ENCODE measurements at regions not wholly inside any gene's neighbourhood (a gene's known extent, or its start where the extent isn't known, plus 50 kb on each side); places are given as distances from the start of the nearest gene placed in this dataset.

- Mint-ChIP-seq H3K36me3 (ENCODE audit: low read depth) (no peaks in the 10 kb centered on the region), H3K4me1 (ENCODE audit: low read depth) (no peaks in the 10 kb centered on the region), H3K27me3 (ENCODE audit: low read depth) (no peaks in the 10 kb centered on the region), H3K27ac (no peak overlapping the region), H3K4me3 (no peak overlapping the region), H3K9me3 (ENCODE audit: insufficient read depth) (no peaks in the 10 kb centered on the region)
- DNase-seq (no peak), ATAC-seq (no peak)
- ChIA-PET CTCF (no interaction called here), POLR2A (interaction anchor here (0.6 kb wide), 1 partner anchor 31 kb away, joined by 3 read pairs; no protein-coding TSS in a partner anchor)
Measured at GRCh38 chr9:115668521-115668920, 485.1 kb upstream of the PAPPA start.

- no peak for DNase-seq
- ATAC-seq: no peak
- POLR2A ChIA-PET: no interaction called here
- Mint-ChIP-seq H3K4me3 (no peak overlapping the region), H3K4me1 (ENCODE audit: low read depth) (no peaks in the 10 kb centered on the region), H3K9me3 (ENCODE audit: insufficient read depth) (no peaks in the 10 kb centered on the region), H3K36me3 (ENCODE audit: low read depth) (no peaks in the 10 kb centered on the region), H3K27ac (no peak overlapping the region), H3K27me3 (ENCODE audit: low read depth) (no peaks in the 10 kb centered on the region)
- CTCF ChIA-PET: no interaction called here
Measured at GRCh38 chr9:115671236-115671962, 482.2 kb upstream of the PAPPA start.

- H3K27me3 Mint-ChIP-seq (ENCODE audit: low read depth): no peaks in the 10 kb centered on the region
- ChIA-PET POLR2A (no interaction called here), CTCF (no interaction called here)
- DNase-seq: no peak
- no peak for ATAC-seq
- H3K27ac Mint-ChIP-seq: no peak overlapping the region
- H3K36me3 Mint-ChIP-seq (ENCODE audit: low read depth): no peaks in the 10 kb centered on the region
- H3K4me1 Mint-ChIP-seq (ENCODE audit: low read depth): no peaks in the 10 kb centered on the region
- H3K4me3 Mint-ChIP-seq: no peak overlapping the region
- H3K9me3 Mint-ChIP-seq (ENCODE audit: insufficient read depth): no peaks in the 10 kb centered on the region
Measured at GRCh38 chr9:115671963-115672305, 481.7 kb upstream of the PAPPA start.

GRCh38 chr9:115672477-115673316 is 480.9 kb upstream of the PAPPA start:
- ATAC-seq: no peak
- H3K27ac Mint-ChIP-seq: no peak overlapping the region
- ChIA-PET POLR2A (no interaction called here), CTCF (no interaction called here)
- no peak for DNase-seq
- no peaks in the 10 kb centered on the region for H3K27me3 Mint-ChIP-seq (ENCODE audit: low read depth)
- H3K36me3 Mint-ChIP-seq (ENCODE audit: low read depth): no peaks in the 10 kb centered on the region
- no peaks in the 10 kb centered on the region for H3K4me1 Mint-ChIP-seq (ENCODE audit: low read depth)
- no peaks in the 10 kb centered on the region for H3K9me3 Mint-ChIP-seq (ENCODE audit: insufficient read depth)
- H3K4me3 Mint-ChIP-seq: no peak overlapping the region

- H3K4me1 Mint-ChIP-seq (ENCODE audit: low read depth): no peaks in the 10 kb centered on the region
- ChIA-PET POLR2A (no interaction called here), CTCF (no interaction called here)
- no peaks in the 10 kb centered on the region for H3K27me3 Mint-ChIP-seq (ENCODE audit: low read depth)
- DNase-seq (no peak), ATAC-seq (no peak)
- no peaks in the 10 kb centered on the region for H3K36me3 Mint-ChIP-seq (ENCODE audit: low read depth)
- no peak overlapping the region for H3K27ac Mint-ChIP-seq
- no peaks in the 10 kb centered on the region for H3K9me3 Mint-ChIP-seq (ENCODE audit: insufficient read depth)
- no peak overlapping the region for H3K4me3 Mint-ChIP-seq
Measured at GRCh38 chr9:115673599-115673998, 480.0 kb upstream of the PAPPA start.

- no peak overlapping the region for H3K4me3 Mint-ChIP-seq
- no peaks in the 10 kb centered on the region for H3K9me3 Mint-ChIP-seq (ENCODE audit: insufficient read depth)
- H3K36me3 Mint-ChIP-seq (ENCODE audit: low read depth): no peaks in the 10 kb centered on the region
- no peak overlapping the region for H3K27ac Mint-ChIP-seq
- no peaks in the 10 kb centered on the region for H3K27me3 Mint-ChIP-seq (ENCODE audit: low read depth)
- POLR2A ChIA-PET: no interaction called here
- no peak for DNase-seq
- no peaks in the 10 kb centered on the region for H3K4me1 Mint-ChIP-seq (ENCODE audit: low read depth)
- no peak for ATAC-seq
- CTCF ChIA-PET: no interaction called here
Measured at GRCh38 chr9:115674091-115674490, 479.5 kb upstream of the PAPPA start.

GRCh38 chr9:115675834-115676233 is 477.8 kb upstream of the PAPPA start:
- ChIA-PET CTCF (no interaction called here), POLR2A (no interaction called here)
- no peaks in the 10 kb centered on the region for H3K4me1 Mint-ChIP-seq (ENCODE audit: low read depth)
- H3K27ac Mint-ChIP-seq: no peak overlapping the region
- no peaks in the 10 kb centered on the region for H3K36me3 Mint-ChIP-seq (ENCODE audit: low read depth)
- no peak for ATAC-seq
- DNase-seq: no peak
- H3K27me3 Mint-ChIP-seq (ENCODE audit: low read depth): no peaks in the 10 kb centered on the region
- H3K4me3 Mint-ChIP-seq: no peak overlapping the region
- H3K9me3 Mint-ChIP-seq (ENCODE audit: insufficient read depth): no peaks in the 10 kb centered on the region

GRCh38 chr9:115680231-115680630 is 473.4 kb upstream of the PAPPA start:
- ChIA-PET CTCF (no interaction called here), POLR2A (no interaction called here)
- H3K4me1 Mint-ChIP-seq (ENCODE audit: low read depth): no peaks in the 10 kb centered on the region

GRCh38 chr9:115681585-115681984 is 472.0 kb upstream of the PAPPA start:
- Mint-ChIP-seq H3K4me1 (ENCODE audit: low read depth) (no peaks in the 10 kb centered on the region), H3K9me3 (ENCODE audit: insufficient read depth) (no peaks in the 10 kb centered on the region), H3K4me3 (no peak overlapping the region), H3K27ac (no peak overlapping the region), H3K27me3 (ENCODE audit: low read depth) (no peaks in the 10 kb centered on the region), H3K36me3 (ENCODE audit: low read depth) (no peaks in the 10 kb centered on the region)
- no peak for DNase-seq
- ATAC-seq: no peak
- POLR2A ChIA-PET: no interaction called here
- CTCF ChIA-PET: no interaction called here

More at GRCh38 chr9:115680231-115680630, 473.4 kb upstream of the PAPPA start:
- ATAC-seq (no peak), DNase-seq (no peak)
- Mint-ChIP-seq H3K27ac (no peak overlapping the region), H3K9me3 (ENCODE audit: insufficient read depth) (no peaks in the 10 kb centered on the region), H3K36me3 (ENCODE audit: low read depth) (no peaks in the 10 kb centered on the region), H3K4me3 (no peak overlapping the region), H3K27me3 (ENCODE audit: low read depth) (no peaks in the 10 kb centered on the region)

- Mint-ChIP-seq H3K36me3 (ENCODE audit: low read depth) (no peaks in the 10 kb centered on the region), H3K27ac (no peak overlapping the region), H3K4me1 (ENCODE audit: low read depth) (no peaks in the 10 kb centered on the region), H3K27me3 (ENCODE audit: low read depth) (no peaks in the 10 kb centered on the region), H3K9me3 (ENCODE audit: insufficient read depth) (no peaks in the 10 kb centered on the region), H3K4me3 (no peak overlapping the region)
- ATAC-seq (no peak), DNase-seq (no peak)
- ChIA-PET CTCF (no interaction called here), POLR2A (no interaction called here)
Measured at GRCh38 chr9:115686069-115686468, 467.5 kb upstream of the PAPPA start.

- ChIA-PET POLR2A (no interaction called here), CTCF (no interaction called here)
Measured at GRCh38 chr9:115687356-115687755, 466.2 kb upstream of the PAPPA start.

GRCh38 chr9:115689331-115689730 is 464.3 kb upstream of the PAPPA start:
- ChIA-PET POLR2A (no interaction called here), CTCF (no interaction called here)
- Mint-ChIP-seq H3K4me3 (no peak overlapping the region), H3K4me1 (ENCODE audit: low read depth) (no peaks in the 10 kb centered on the region), H3K36me3 (ENCODE audit: low read depth) (no peaks in the 10 kb centered on the region), H3K27ac (no peak overlapping the region), H3K9me3 (ENCODE audit: insufficient read depth) (no peaks in the 10 kb centered on the region), H3K27me3 (ENCODE audit: low read depth) (no peaks in the 10 kb centered on the region)
- ATAC-seq: no peak
- no peak for DNase-seq

More at GRCh38 chr9:115687356-115687755, 466.2 kb upstream of the PAPPA start:
- ATAC-seq (no peak), DNase-seq (no peak)
- H3K27me3 Mint-ChIP-seq (ENCODE audit: low read depth): no peaks in the 10 kb centered on the region
- no peak overlapping the region for H3K4me3 Mint-ChIP-seq
- H3K9me3 Mint-ChIP-seq (ENCODE audit: insufficient read depth): no peaks in the 10 kb centered on the region
- H3K36me3 Mint-ChIP-seq (ENCODE audit: low read depth): no peaks in the 10 kb centered on the region
- no peaks in the 10 kb centered on the region for H3K4me1 Mint-ChIP-seq (ENCODE audit: low read depth)
- no peak overlapping the region for H3K27ac Mint-ChIP-seq
